ENCODE measurements at regions not wholly inside any gene's neighbourhood (a gene's known extent, or its start where the extent isn't known, plus 50 kb on each side); places are given as distances from the start of the nearest gene placed in this dataset.

DNA sequence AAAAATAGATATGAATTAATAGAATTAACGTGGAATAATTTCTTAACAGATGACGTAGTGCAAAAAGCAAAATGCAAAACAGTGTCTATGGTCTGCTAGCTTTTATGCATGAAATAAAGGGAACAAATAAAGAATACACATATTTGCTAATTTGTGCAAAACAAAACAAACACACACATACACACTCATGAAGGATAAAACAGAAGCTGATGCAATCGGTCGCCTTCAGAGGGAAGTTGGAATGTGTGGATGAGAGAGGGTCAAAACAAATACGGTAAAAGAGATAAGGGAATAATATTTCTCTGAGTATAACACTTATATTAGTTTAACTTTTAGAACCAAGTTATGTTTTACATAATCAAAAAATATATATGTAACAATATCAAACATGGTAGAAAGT lies 1160.9 kb upstream of the PCDH9 start:
- no peak for DNase-seq

DNA sequence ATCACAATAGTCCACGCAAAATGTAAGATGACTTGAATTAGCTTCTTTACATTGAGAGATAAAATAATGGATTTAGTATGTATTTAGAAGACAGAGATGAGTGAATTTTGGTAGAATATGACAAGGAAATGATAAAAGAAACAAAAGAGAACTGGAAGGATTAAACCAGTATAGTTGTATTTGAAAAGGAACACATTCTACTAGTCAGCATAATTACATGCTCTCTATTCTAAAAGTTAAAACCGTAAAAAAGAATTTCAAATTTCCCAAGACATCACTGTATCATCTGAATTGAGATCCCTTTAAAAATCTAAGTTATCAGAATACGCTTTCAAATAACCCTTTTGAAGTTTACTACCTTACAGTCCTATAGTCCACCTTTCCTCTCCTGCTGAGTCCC lies 1156.7 kb upstream of the PCDH9 start:
- no peak for DNase-seq

DNA sequence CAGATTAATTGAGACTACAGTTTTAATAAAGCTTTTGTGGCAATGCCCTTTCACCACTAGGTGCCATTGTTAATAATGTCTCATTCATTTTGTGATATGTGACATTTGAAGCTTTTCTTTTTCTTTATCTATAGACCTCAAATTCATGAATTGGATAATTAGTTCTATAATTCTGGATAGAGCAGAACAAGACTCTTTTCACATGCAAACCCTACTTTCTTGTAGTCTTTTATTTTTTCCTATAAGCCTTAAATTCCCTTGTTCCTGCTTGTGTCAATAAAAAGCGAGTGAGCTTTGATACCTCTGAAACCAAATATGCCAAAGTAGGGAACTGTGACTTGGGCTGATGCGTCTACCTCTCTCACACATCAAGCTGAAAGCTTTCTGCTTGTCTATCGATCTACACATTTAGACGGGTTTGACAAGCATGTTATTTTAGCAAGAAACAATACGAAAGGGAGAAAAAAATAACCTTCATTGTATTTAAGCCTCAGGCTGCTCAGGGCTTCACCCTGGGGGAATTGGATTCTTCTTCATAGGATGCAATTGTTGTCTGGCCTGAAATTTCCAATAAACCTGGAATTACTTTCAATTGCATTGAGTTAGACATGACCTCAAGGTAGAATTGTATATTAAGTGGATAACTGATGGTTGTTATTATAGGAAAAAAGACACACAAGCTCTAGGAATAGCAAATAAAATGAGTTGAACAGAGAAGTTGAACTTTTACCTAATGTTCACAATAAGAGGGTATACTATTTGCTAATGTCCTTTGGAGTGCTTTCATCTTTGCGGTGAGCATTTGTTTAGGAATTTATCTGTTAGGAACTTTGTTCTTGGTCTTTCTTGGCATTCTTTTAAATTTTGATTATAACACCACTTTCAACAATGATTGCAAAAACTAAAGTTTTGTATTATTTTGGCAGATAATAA lies 1150.2 kb upstream of the PCDH9 start:
- DNase-seq: no peak

DNA sequence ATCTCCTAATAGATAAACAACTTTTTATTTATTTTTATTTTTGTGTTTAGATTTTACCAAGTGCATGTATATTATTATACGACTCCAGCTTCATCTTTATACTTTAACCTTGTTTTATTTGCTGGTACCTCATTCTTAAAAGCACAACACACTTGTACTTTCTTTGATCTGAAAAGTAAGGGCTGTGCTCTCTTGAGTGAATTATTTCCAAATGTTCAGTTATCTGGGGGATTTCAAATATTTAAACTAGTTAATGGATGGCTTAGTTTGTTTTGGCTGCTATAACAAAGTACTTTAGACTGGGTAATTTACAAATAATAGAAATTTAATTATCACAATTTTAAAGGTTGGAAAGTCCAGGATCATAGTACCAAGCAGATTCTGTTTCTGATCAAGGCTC lies 1148.2 kb upstream of the PCDH9 start:
- DNase-seq: no peak

DNA sequence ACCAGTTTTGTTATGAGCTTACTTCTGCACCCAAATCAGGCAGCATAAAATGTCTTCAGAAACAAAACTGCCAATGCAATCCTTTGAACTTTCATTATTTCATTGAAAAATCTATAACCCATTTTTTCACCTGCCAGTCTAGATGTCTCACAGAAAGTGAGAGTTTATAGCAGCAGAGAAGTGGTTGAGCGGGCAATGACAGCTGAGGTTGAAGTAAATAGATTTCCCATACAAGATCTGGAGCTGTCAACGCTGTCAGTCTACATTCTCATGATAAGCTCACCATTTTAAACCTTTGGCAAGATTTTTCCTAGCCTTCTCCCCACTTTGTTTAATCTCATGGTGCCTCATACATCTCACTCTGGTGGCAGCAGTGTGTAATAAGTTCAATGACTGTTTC lies 1144.9 kb upstream of the PCDH9 start:
- no peak for DNase-seq

DNA sequence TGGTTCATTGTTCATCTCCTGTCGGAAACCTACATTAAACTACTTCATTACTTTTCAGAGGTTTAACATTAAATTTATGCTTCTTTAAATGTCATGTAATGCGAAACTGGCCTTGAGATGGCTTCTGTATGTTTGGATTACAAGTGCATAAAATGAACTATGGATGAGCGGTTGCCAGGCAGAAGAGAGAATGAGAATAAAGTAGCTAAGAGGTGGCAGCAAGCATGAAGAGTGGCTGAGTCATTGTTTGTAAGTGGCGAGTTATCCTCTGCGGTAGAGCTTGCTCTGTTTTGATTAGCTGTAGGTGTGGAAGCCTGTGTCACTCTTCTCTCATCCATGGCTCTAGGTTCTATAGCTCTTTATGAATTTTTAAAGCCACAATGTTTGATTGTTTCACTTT lies 1139.6 kb upstream of the PCDH9 start:
- no peak for DNase-seq

DNA sequence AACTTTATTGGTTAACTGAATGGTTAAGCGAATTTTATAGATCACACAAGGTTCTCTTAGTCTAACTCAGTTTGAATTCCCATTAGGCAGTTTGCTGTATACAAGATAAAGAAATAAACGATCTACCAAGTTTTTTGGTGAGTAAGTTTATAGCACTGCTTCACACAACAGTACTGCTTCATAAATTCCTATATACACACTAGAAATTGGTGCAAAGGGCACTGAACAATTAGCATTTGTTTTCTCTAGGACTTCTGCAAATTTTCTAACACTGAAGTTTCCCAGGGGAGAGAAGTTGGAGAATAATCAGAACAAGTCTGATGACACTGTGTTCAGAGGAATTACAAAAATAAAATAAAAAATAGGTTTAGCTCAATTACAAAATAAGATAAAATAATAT lies 1138.8 kb upstream of the PCDH9 start:
- DNase-seq: no peak

DNA sequence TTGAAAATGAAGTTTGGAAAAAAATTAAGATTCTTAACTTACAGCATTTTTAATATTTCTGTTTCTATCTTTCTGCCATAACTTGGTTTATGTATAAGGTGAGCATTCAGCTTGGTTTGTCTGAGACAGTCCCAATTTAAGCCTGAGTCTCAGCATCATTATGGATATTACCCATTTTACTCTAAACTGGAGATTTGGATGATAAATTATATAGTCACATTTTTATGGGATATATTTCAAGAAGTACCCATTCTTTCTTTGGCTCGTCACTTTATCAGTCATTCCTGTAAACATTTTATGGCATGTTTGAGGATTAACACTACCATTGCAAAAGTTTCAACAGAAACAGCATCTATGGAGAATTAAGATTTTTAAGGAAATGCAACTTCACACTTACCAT lies 1129.0 kb upstream of the PCDH9 start:
- no peak for DNase-seq

DNA sequence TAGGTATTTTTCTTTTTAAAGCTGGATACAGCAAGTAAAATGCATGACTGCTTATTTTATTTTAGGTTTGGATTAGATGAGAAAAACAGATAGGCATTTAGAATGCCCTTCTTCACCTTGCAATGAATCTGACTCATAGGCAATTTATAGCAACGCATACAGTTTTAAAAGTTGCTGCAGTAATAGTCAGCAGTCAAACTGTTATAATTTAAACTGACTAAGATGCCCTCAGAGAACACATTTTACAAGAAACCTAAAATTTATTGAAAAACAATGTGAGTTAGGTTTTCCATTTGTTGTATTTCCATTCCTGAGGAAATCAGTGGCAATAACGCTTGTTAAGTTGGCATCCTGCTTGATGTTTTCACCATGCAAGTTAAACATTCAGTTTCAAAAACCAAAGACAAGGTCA lies 1128.2 kb upstream of the PCDH9 start:
- DNase-seq: no peak

DNA sequence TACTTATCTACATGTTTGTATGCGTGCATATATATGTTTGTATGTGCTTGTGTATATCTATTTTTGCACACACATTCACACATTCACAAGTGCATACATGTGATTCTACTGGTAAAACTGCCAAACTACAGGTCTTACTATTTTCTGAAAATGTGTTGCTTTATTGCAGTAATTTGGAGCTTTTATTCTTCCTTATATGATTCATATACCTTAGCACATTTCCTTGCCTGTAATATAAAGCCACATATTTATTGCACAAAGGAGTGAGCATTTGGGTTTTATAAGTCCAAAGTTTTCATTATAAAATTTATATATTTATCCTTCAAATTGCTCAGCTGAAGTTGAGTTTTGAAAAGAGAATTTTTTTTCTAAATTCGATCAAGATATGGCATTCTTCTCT lies 1120.4 kb upstream of the PCDH9 start:
- DNase-seq: no peak

DNA sequence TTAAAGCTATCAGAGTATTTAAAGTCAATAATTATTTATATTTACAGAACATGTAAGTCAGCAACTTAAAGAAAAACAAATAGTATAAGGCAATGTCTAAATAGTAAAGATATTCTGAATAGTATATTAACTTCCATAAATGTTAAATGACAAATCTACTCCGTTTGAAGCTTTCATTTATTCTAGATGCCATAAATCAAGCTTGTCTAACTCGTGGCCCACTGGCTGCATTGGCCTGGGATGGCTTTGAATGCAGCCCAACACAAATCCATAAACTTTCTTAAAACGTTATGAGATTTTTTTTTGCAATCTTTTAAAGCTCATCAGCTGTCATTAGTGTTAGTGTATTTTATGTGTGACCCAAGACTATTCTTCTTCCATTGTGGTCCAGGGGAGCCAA lies 1117.1 kb upstream of the PCDH9 start:
- no peak for DNase-seq

DNA sequence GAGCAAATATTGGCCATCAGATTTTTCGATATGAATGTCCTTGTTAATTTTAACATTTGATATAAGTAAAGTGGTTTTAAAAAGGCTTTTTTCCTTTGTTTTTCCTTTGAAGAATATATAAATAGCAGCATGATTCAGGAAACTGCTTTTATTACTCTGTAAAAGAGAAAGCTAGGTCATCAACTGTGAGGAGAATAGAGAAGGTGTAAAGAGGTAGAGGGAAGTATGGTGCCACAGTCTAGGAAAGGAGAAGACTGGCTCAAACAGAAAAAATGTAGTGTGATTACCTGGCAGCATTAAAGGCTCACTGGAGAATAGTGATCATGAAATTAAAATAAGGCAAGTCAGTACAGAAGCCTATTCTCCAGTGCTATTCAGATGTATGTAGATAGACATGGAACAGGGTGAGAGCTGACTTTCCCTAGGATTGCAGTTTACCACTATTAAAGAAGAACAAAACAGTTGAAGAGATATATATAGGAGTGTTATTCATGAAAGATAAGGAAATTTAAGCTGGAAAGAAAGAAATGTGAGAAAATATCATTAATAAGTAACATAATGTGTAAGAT lies 1115.9 kb upstream of the PCDH9 start:
- DNase-seq: no peak

DNA sequence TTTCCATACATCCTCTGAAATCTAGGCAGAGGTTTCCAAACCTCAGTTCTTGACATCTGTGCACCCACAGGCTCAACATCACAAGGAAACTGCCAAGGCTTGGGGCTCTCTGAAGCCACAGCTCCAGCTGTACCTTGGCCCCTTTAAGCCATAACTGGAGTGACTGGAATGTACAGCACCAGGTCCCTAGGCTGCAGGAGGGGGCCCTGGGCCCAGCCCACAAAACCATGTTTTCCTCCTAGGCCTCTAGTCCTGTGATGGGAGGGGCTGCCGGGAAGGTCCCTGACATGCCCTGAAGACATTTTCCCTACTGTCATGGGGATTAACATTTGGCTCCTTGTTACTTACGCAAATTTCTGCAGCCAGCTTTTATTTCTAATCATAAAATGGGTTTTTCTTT lies 1093.0 kb upstream of the PCDH9 start:
- DNase-seq: no peak

DNA sequence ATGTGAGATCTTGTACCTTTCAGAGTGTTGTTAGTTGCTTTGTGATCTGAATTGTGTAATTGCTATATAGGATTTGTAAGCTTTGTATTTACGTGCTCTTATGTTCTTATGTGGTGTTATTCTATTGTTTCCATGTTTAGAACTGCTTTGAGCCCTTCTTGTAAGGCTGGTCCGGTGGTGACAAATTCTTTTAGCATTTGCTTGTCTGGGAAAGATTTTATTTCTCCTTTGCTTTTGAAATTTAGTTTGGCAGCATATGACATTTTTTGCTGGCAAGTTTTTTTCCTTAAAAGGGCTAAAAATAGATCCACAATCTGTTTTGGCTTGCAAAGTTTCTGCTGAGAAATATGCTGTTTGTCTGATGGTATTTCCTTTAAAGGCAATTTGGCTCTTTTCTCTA lies 1089.2 kb upstream of the PCDH9 start:
- no peak for DNase-seq

DNA sequence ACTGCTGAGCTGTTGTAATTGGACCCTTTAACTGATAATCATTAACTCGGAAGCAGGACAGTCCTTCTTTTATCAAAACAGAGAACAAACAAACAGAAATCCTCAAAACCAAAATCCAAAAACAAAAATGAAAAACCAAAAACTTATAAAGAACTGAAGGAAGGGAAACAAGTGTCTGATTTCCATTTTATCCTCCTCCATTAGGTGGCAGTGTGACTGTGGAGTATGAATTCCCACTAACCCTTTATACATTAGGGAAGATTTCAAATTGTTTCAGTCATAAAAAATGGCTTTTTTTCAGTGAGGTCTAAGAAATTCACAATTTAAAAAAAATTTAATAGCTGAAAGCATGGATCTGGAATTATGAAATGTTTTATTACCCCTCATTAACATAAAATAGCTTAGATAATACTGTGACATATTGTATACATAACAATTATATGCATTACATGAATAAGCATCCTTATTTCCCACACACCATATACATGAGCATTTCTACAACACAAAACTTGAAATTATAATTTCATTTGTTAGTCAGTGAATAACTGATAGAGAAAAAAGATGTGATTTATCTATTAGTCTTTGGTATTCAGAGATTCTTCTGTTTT lies 1074.3 kb upstream of the PCDH9 start:
- peak; percentile 8 for DNase-seq

DNA sequence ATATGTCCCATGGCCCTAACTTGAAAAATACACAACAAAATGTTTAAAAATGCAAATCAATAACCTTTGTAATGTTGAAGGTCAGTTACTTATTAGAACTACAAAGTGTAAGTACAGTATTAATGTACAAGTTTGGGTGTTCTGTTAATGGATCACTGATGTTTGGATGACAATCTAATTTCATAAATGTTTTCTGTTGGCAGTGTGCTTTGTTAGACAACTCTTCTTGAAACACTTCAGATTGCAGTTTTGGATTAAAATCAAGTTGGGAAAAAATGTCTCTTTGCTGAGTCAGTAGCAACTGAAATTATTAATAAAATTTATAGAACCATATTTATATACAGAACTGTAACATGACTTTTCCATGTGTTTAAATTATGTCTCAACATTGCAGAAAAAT lies 1063.5 kb upstream of the PCDH9 start:
- DNase-seq: no peak

DNA sequence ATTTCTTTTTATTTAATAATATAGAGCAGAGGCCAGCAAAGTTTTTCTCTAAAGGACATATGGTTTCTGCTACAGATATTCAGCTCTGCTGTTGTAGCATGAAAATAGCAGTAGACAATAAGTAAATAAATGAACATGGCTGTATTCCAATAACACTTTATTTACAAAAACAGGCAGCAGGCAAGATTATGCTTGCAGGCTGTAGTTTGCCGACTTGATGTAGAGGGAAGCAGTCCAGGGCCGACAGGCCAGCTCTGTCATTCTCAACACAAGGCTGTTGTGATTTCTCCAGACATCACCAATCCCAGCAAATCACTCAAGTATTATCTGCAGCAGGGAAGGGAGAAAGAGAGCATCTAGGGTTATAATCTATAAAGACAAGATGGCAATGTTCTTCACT lies 1062.5 kb upstream of the PCDH9 start:
- no peak for DNase-seq

DNA sequence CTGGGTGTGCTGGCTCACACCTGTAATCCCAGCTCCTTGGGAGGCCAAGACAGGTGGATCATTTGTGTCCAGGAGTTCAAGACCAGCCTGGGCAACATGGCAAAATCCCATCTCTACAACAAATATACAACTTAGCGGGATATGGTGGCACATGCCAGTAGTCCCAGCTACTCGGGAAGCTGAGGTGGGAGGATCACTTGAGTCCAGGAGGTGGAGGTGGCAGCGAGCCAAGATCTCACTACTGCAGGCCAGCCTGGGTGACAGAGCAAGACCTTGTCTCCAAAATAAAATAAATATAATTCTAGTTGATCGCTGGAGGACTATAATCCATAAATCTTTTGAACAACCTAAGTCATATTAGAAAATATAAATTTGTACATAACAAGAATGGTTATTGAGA lies 1061.5 kb upstream of the PCDH9 start:
- no peak for DNase-seq

DNA sequence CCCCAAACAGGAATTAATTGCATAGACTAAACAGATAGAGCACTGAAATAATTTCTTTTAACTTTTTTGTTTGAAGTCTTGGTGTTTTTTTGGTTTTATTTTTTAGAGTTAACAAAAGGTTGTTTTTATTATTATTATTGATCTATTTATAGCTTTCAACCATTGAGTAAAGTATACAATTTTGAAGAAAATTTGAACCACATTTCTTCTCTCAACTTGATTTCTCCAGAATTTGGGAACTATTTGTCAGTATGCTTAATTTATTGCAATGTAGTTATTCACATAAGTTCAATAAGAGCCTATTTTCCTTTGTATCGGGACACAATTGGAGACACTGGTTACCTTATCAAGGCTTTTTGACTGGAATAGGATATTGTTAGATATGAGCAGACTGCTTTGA lies 1045.6 kb upstream of the PCDH9 start:
- DNase-seq: no peak

DNA sequence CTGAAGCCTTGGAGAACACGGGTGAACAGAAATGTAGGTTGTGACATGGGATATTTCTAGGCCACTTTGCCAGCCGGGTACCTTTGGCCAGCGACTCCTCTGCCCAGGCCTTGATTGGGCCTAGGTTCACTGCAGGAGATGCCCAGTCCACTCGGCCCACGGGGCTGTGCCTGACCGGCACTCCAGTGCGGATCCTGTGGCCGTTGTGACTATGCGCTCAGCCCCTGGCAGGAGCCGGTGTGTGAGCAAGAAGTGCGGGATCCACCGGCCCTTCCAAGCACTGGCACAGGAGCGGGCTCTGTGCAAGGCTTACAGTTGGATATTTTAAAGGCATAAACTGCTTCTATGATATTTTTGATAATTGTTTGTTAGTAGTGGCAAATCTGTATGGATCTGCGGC lies 1042.5 kb upstream of the PCDH9 start:
- no peak for DNase-seq

DNA sequence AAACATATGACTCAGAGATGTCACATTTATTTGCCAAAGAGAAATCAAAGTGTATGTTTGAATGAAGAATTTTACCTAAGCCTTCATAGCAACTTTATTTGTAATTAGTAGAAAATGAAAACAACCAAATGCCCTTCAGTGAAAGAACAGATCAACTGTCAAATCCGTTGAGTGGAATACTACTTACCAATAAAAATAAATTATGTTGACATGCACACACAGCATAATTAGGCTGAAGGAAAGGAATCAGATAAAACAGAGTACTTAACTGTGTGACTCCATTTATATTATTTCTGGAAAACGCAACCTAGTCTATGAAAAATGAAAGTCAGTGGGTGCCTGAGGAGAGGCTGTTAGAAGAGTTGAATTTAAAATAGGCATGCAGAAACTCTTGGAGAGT lies 1034.6 kb upstream of the PCDH9 start:
- no peak for DNase-seq

DNA sequence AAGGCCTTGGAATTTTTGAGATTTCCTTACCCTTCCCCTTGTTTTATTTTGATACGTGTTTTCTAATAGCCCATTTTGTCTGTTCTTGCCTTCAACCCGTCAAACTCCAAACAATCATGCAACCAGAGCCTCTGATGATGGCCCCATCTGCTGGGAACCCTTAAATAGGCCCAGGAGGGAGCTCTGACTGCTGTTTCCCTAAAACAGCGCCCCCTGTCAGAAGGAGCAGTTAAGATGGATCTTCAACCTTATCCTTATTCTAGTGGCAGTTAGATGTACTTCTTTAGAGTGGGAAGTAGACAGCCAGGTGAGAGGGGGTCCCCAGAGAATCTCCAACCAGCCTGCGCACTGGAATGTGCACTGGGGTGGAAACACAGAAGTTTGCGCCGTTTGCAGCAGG lies 1031.0 kb upstream of the PCDH9 start:
- DNase-seq: no peak

DNA sequence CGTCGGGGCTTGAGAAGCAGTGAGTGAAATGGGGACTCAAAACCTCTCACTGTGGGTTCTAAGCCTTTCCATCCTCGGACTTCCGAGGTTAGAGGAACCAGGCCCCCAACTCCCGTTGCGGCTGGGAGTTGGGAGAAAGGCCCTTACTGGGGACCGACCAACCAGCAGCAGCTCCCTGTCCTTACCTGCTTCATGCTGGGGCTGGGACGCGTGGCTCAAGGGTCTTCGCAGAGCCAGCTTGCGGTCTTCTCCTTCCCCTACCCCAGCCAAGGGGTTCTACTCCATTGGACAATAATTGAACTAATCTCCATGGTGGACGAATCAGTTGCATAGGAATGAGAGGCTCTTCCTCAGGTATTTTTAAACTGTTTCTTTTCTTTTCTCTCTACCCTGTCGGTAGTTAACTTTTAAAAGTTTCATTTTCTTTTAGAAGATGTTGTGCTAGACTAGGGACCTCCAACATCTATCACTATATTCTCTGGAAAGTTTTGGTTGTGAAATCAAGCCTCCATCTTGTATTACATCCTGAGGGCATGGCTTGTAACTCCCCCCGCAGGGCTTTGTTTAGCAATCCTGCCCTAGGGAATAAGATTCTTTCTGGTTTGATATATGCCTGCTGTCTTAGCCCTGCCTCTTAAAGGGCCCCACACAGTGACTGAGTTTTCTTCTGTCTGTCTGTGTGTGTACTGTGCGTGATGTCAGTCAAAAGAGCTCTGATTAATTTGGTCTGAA lies 1027.1 kb upstream of the PCDH9 start:
- peak; percentile 18 for DNase-seq

DNA sequence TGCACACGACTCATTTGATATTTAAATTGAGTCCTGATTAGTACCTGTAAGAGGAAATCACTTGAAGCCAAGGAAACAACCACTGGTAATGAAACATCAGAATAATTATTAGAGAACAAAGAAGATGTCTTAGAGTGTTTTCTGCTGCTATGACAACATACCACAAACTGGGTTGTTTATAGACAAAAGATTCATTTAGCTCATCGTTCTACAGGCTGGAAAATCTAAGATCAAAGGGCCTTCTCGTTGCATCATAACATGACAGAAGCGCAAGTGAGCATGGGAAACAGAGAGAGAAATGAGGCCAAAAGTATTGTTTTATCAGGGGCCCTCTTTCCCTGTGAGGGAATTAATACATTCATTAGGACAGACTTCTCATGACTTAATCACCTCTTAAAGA lies 1024.0 kb upstream of the PCDH9 start:
- DNase-seq: no peak
